Osteoblast (primary cell): ENCODE measurements at regions not wholly inside any gene's neighbourhood (a gene's known extent, or its start where the extent isn't known, plus 50 kb on each side); places are given as distances from the start of the nearest gene placed in this dataset.
A peak's percentile ranks its signal among the peaks of the same experiment; 100 is the strongest.

Experiments
- DNase-seq: peaks from one replicate; pipeline ENCODE4 v3.0.0; 2011; ENCODE audit warnings: low spot score, mixed read lengths; ENCODE audit not compliant: insufficient read length; ENCODE audit errors: missing footprints
- H2AFZ ChIP-seq: 2 replicates; pipeline ENCODE4 v1.6.0; 2011; ENCODE audit warnings: mild to moderate bottlenecking, low read length
- H3K27ac ChIP-seq: 2 replicates; pipeline ENCODE4 v1.5.1; 2011; ENCODE audit warnings: mild to moderate bottlenecking, low read depth, low read length, moderate library complexity
- H3K27me3 ChIP-seq: 2 replicates; pipeline ENCODE4 v1.6.0; 2012; ENCODE audit warnings: mild to moderate bottlenecking, control low read depth, inconsistent platforms, low read length, moderate library complexity; ENCODE audit not compliant: insufficient read depth
- H3K36me3 ChIP-seq: 2 replicates; pipeline ENCODE4 v1.5.1; 2011; ENCODE audit warnings: mild to moderate bottlenecking, low read length, control low read depth, moderate library complexity; ENCODE audit not compliant: insufficient read depth
- H3K4me1 ChIP-seq: 2 replicates; pipeline ENCODE4 v1.5.1; 2011; ENCODE audit warnings: mild to moderate bottlenecking, low read length, control low read depth, moderate library complexity; ENCODE audit not compliant: insufficient read depth
- H3K4me2 ChIP-seq: 2 replicates; pipeline ENCODE4 v1.6.0; 2011; ENCODE audit warnings: mild to moderate bottlenecking, low read length; ENCODE audit not compliant: insufficient read depth
- H3K4me3 ChIP-seq: fragments of 200-600 bp; sonication (generic); 3 replicates; pipeline ENCODE4 v1.5.1; 2012; ENCODE audit warnings: mild to moderate bottlenecking, low read length, inconsistent platforms; ENCODE audit not compliant: insufficient read depth
- H3K79me2 ChIP-seq: 2 replicates; pipeline ENCODE4 v1.6.0; 2012; ENCODE audit warnings: mild to moderate bottlenecking, low read length, control low read depth, inconsistent platforms; ENCODE audit not compliant: insufficient read depth
- H3K9me3 ChIP-seq: 2 replicates; pipeline ENCODE4 v1.5.1; 2011; ENCODE audit warnings: low read depth, low read length, control low read depth
- H4K20me1 ChIP-seq: 2 replicates; pipeline ENCODE4 v1.6.0; 2012; ENCODE audit warnings: mild to moderate bottlenecking, low read length, control low read depth; ENCODE audit not compliant: insufficient read depth
- TF ChIP-seq, protein P1 (sequence below): IDR thresholded peaks from 2 replicates; pipeline ENCODE4 v1.5.1; 2011; ENCODE audit warnings: mild to moderate bottlenecking, low read depth, low read length, moderate library complexity; ENCODE audit errors: extremely low read depth

DNA sequence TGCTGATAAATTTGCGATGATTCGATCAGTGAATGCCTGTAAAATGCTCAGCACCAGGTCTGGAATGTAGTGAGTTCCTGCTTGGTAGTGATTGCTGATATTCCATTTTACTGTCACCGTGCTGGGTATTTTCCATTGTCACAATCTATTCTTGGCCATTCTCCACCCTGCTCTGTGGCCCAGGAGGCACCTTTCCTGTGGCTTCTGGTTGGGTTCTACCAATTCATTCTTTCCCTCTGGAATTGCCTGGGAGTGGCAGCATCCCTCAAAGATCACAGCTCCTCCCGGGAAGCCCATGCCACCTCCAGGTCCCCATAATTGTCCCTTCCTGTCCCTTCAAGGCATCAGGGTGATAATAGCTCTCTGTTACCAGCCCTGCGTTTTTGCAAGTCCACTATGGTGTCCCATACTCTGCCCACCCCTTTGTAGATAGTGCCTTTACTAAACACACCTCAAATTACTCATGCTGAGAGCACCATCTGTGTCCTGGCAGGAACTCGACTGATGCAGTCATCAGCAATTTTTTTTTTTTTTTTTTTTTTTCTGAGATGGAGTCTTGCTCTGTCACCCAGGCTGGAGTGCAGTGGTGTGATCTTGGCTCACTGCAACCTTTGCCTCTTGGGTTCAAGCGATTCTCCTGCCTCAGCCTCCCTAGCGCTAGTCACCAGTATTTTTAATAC is 177.8 kb upstream of the PROK2 start:
- Histone ChIP-seq H3K4me1 (peaks cover 5% of the 10 kb centered on the region), H3K4me3 (no peak overlapping the region), H3K27ac (no peak overlapping the region), H3K79me2 (no peaks in the 10 kb centered on the region), H2AFZ (no peak overlapping the region), H3K27me3 (peaks cover 9% of the 10 kb centered on the region), H3K4me2 (no peak overlapping the region), H4K20me1 (no peaks in the 10 kb centered on the region), H3K9me3 (no peaks in the 10 kb centered on the region), H3K36me3 (no peaks in the 10 kb centered on the region)
- no peak for DNase-seq
- TF ChIP-seq, protein P1, sequence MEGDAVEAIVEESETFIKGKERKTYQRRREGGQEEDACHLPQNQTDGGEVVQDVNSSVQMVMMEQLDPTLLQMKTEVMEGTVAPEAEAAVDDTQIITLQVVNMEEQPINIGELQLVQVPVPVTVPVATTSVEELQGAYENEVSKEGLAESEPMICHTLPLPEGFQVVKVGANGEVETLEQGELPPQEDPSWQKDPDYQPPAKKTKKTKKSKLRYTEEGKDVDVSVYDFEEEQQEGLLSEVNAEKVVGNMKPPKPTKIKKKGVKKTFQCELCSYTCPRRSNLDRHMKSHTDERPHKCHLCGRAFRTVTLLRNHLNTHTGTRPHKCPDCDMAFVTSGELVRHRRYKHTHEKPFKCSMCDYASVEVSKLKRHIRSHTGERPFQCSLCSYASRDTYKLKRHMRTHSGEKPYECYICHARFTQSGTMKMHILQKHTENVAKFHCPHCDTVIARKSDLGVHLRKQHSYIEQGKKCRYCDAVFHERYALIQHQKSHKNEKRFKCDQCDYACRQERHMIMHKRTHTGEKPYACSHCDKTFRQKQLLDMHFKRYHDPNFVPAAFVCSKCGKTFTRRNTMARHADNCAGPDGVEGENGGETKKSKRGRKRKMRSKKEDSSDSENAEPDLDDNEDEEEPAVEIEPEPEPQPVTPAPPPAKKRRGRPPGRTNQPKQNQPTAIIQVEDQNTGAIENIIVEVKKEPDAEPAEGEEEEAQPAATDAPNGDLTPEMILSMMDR: no peak

DNA sequence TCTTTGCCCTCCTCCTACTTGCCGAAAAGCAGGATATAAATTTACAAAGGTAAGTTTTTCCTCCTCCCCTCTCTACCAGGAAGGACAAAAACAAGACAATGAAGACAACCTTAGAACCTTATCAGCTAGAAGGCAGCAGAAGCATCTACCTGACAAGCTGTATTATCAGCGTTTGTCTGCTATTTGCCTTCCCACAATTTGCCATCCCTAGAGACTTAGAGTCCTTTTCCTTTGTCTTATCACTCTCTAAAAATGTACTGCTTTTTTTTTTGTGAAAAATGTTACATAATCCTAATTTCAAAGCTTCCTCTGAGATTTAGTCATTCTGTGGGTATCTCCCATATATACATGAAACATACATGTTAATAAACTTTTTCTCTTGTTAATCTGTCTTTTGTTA is 176.9 kb upstream of the PROK2 start:
- Histone ChIP-seq H3K9me3 (no peaks in the 10 kb centered on the region), H3K36me3 (no peaks in the 10 kb centered on the region), H3K27ac (no peak overlapping the region), H2AFZ (no peak overlapping the region), H3K4me3 (no peak overlapping the region), H4K20me1 (no peaks in the 10 kb centered on the region), H3K4me2 (no peak overlapping the region), H3K79me2 (no peaks in the 10 kb centered on the region), H3K27me3 (peaks cover 9% of the 10 kb centered on the region), H3K4me1 (peaks cover 5% of the 10 kb centered on the region)
- TF ChIP-seq, protein P1: no peak
- no peak for DNase-seq

- H2AFZ ChIP-seq: no peak overlapping the region
- H3K79me2 ChIP-seq: no peaks in the 10 kb centered on the region
- no peak overlapping the region for H3K4me2 ChIP-seq
- H3K27ac ChIP-seq: no peak overlapping the region
- no peaks in the 10 kb centered on the region for H3K9me3 ChIP-seq
- H4K20me1 ChIP-seq: no peaks in the 10 kb centered on the region
- H3K4me3 ChIP-seq: no peak overlapping the region
- peaks cover 9% of the 10 kb centered on the region for H3K27me3 ChIP-seq
- TF ChIP-seq, protein P1: no peak
- peaks cover 5% of the 10 kb centered on the region for H3K4me1 ChIP-seq
- no peaks in the 10 kb centered on the region for H3K36me3 ChIP-seq
- DNase-seq: no peak
Measured at GRCh38 chr3:71961378-71961777, 176.4 kb upstream of the PROK2 start.

- no peak for DNase-seq
- peaks cover 10% of the 10 kb centered on the region for H3K4me1 ChIP-seq
- H4K20me1 ChIP-seq: no peaks in the 10 kb centered on the region
Measured at GRCh38 chr3:71958533-71958932, 173.6 kb upstream of the PROK2 start.

More at GRCh38 chr3:71958533-71958932, 173.6 kb upstream of the PROK2 start:
- peak overlapping the region; percentile 20 for H2AFZ ChIP-seq
- H3K4me3 ChIP-seq: no peak overlapping the region
- peaks cover 4% of the 10 kb centered on the region for H3K27me3 ChIP-seq
- H3K79me2 ChIP-seq: no peaks in the 10 kb centered on the region
- H3K27ac ChIP-seq: no peak overlapping the region
- H3K36me3 ChIP-seq: no peaks in the 10 kb centered on the region
- no peaks in the 10 kb centered on the region for H3K9me3 ChIP-seq
- H3K4me2 ChIP-seq: no peak overlapping the region
- TF ChIP-seq, protein P1: no peak
